Sigmoid colon (tissue), 6 donors: ENCODE measurements at regions not wholly inside any gene's neighbourhood (a gene's known extent, or its start where the extent isn't known, plus 50 kb on each side); places are given as distances from the start of the nearest gene placed in this dataset.

Experiments
- DNase-seq: peaks from one replicate; pipeline ENCODE4 v3.0.0-alpha.2; 2019
- H3K27ac ChIP-seq, 4 donors: fragments of 200-600 bp; sonication (generic); one replicate each; pipeline ENCODE4 v1.5.1; 2016 to 2019; ENCODE audit warnings: mild to moderate bottlenecking in 1 of 4
- H3K27me3 ChIP-seq, 3 donors: fragments of 200-600 bp; sonication (generic); one replicate each; pipeline ENCODE4 v1.5.1; 2019; ENCODE audit warnings: mild to moderate bottlenecking in 1 of 3
- H3K36me3 ChIP-seq, 4 donors: fragments of 200-600 bp; sonication (generic); one replicate each; pipeline ENCODE4 v1.5.1; 2016 to 2019
- H3K4me1 ChIP-seq, 4 donors: fragments of 200-600 bp; sonication (generic); one replicate each; pipeline ENCODE4 v1.5.1; 2017 to 2019
- H3K4me3 ChIP-seq, 4 donors: fragments of 200-600 bp; sonication (generic); one replicate each; pipeline ENCODE4 v1.5.1; 2017 to 2019; ENCODE audit warnings: mild to moderate bottlenecking in 2 of 4, moderate library complexity in 1 of 4
- H3K9me3 ChIP-seq, 4 donors: fragments of 200-600 bp in 3 of 4; sonication (generic) in 3 of 4; one replicate each; pipeline versions ENCODE4 v1.5.1 to v1.6.1; 2013 to 2019
- CTCF ChIP-seq, 4 experiments: fragments of 450-650 bp in 3 of 4; fragments of 200-600 bp in 1 of 4; IDR thresholded peaks; one replicate each; pipeline ENCODE4 v1.5.1; 2016 to 2019; ENCODE audit warnings: antibody characterized with exemption in 4 of 4, mild to moderate bottlenecking in 3 of 4, moderate library complexity in 2 of 4
- EP300 ChIP-seq, 4 donors: sonication (generic); formaldehyde crosslinking; IDR thresholded peaks; one replicate each; pipeline ENCODE4 v1.6.1; 2017; ENCODE audit warnings: antibody characterized with exemption in 4 of 4
- POLR2A ChIP-seq, 2 donors: fragments of 450-650 bp; IDR thresholded peaks; one replicate each; pipeline ENCODE4 v1.6.1; 2016; ENCODE audit warnings: antibody characterized with exemption in 2 of 2, mild to moderate bottlenecking in 2 of 2, moderate library complexity in 2 of 2
- POLR2AphosphoS5 ChIP-seq, 4 donors: sonication (generic); formaldehyde crosslinking; IDR thresholded peaks; one replicate each; pipeline ENCODE4 v1.6.1; 2017; ENCODE audit warnings: antibody characterized with exemption in 4 of 4
- WGBS, 2 donors: extraction: QIAGEN DNeasy Blood & Tissue Kit; methylation state at CpG; one replicate each; pipeline ENCODE4 v1.1.7; 2013; 5-methylcytosine and 5-hydroxymethylcytosine counted together
- intact Hi-C: fragments of 100-400 bp; cut with DNase I; formaldehyde crosslinking; loops from one replicate; pipeline ENCODE4 v1.15.1; 2023
- donor health status: healthy with polysubstance abuse.
- donor health status: healthy.

DNA sequence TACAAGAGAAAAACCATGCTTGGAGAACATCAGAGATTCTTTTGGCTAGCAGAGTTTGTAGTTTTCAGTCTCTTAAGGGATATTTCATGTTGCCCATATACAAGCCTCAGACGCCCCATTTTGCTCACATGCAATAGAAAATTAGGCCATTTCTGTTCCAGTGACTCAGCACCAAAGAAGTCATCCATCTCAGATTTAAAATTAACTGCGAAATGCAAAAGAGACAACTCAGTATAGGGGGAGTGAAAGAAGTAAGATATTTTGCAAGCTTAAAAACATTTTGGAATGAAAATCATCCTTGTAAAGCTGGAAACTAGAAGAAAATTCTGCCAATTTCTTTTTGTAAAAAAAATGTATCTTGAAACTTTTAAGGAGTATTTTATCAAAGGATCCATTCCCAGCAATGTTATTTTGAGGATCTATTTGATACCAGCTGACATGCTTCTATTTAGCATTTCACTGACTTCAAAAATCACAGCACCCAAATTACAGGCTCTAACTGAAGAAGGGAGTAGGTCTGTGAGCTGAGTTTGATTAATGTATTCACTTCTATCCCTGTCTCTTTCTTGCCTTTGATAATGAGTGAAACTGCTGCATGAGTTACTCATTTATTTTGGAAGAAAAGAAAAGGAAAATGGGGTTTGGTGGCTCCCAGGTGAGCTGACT lies 223.7 kb upstream of the SULF2 start:
- TF ChIP-seq CTCF (IDR thresholded peaks at IDR 0.05) (no peak), EP300 (IDR thresholded peaks at IDR 0.05) (no peak), POLR2A (IDR thresholded peaks at IDR 0.05) (no peak), POLR2AphosphoS5 (IDR thresholded peaks at IDR 0.05) (no peak)
- 79 to 81% methylated on average over 2 of the region's 2 CpGs for WGBS, 2 donors
- DNase-seq = no peak
- Histone ChIP-seq H3K9me3 (peaks cover 0 to 6% (median 0%) of the 10 kb centered on the region in 4 donors), H3K27ac (no peak overlapping the region), H3K36me3 (no peaks in the 10 kb centered on the region), H3K4me1 (peaks cover 0 to 6% (median 0%) of the 10 kb centered on the region in 4 donors), H3K4me3 (no peak overlapping the region), H3K27me3 (peaks cover 0 to 7% (median 0%) of the 10 kb centered on the region in 3 donors)
- intact Hi-C loops = loop anchor here (5.0 kb wide), 1 partner anchor 1147 kb away; no protein-coding TSS in a partner anchor

- H3K4me3 ChIP-seq = no peak overlapping the region
- H3K36me3 ChIP-seq = no peaks in the 10 kb centered on the region
- intact Hi-C loops = loop anchor here (5.0 kb wide), 1 partner anchor 1145 kb away; no protein-coding TSS in a partner anchor
- peaks cover 0 to 6% (median 0%) of the 10 kb centered on the region in 4 donors for H3K4me1 ChIP-seq
- TF ChIP-seq POLR2A (IDR thresholded peaks at IDR 0.05) (no peak), EP300 (IDR thresholded peaks at IDR 0.05) (no peak), CTCF (IDR thresholded peaks at IDR 0.05) (no peak), POLR2AphosphoS5 (IDR thresholded peaks at IDR 0.05) (no peak)
- no peak for DNase-seq
- H3K27ac ChIP-seq = no peak overlapping the region
- WGBS, 2 donors = 45 to 68% methylated on average over 5 of the region's 5 CpGs
- H3K27me3 ChIP-seq = peaks cover 0 to 7% (median 0%) of the 10 kb centered on the region in 3 donors
- H3K9me3 ChIP-seq = peaks cover 0 to 6% (median 0%) of the 10 kb centered on the region in 4 donors
Measured at GRCh38 chr20:48007351-48007750, 222.1 kb upstream of the SULF2 start.

DNA sequence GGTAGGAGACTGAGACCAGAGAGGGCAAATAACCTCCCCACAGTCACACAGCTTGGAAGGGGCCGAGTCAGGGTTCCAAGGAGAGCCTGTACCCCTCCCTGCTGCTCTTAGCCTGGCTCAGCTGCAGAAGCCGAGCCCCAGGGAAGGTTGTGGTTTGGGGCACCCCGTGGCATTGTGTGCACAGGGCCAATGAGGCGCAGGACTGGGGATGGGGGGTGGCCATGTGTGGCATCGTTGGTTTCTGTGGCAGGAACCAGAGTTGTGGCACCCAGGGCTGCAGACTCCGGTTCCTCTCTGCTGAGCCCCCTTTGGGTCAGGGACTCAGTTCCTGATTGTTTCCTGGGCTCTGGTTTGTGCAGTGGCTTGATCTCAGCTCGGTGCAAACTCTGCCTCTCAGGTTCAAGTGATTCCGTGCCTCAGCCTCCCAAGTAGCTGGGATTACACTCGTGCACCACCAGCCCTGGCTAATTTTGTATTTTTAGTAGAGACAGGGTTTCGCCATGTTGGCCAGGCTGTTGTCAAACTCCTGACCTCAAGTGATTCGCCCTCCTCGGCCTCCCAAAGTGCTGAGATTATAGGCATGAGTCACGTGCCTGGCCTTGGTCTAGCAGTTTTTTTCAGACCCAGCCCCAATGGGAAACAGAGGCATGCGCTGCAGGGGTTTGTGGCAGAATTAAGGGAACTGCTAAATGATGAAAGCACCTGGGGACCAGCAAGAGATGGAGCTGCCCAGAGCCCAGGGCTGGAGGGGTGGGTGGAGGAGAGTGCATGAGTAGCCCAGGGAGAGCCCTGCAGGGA lies 221.0 kb upstream of the SULF2 start:
- 48 to 61% methylated on average over 14 of the region's 14 CpGs for WGBS, 2 donors
- Histone ChIP-seq H3K27ac (no peak overlapping the region), H3K9me3 (no peaks in the 10 kb centered on the region), H3K4me1 (peaks cover 0 to 6% (median 0%) of the 10 kb centered on the region in 4 donors), H3K27me3 (peaks cover 0 to 7% (median 0%) of the 10 kb centered on the region in 3 donors), H3K36me3 (no peaks in the 10 kb centered on the region), H3K4me3 (no peak overlapping the region)
- DNase-seq = no peak
- intact Hi-C loops = loop anchor here (5.0 kb wide), 1 partner anchor 1144 kb away; no protein-coding TSS in a partner anchor
- TF ChIP-seq POLR2A (IDR thresholded peaks at IDR 0.05) (no peak), CTCF (IDR thresholded peaks at IDR 0.05) (no peak), POLR2AphosphoS5 (IDR thresholded peaks at IDR 0.05) (no peak), EP300 (IDR thresholded peaks at IDR 0.05) (no peak)

GRCh38 chr20:48003021-48003420 lies 217.7 kb upstream of the SULF2 start:
- Histone ChIP-seq H3K9me3 (no peaks in the 10 kb centered on the region), H3K4me3 (no peak overlapping the region), H3K36me3 (no peaks in the 10 kb centered on the region), H3K27me3 (peaks cover 0 to 7% (median 0%) of the 10 kb centered on the region in 3 donors), H3K4me1 (no peaks in the 10 kb centered on the region), H3K27ac (no peak overlapping the region)
- DNase-seq = no peak
- intact Hi-C loops = no loop called here
- TF ChIP-seq POLR2A (IDR thresholded peaks at IDR 0.05) (no peak), CTCF (IDR thresholded peaks at IDR 0.05) (no peak), EP300 (IDR thresholded peaks at IDR 0.05) (no peak), POLR2AphosphoS5 (IDR thresholded peaks at IDR 0.05) (no peak)
- 77 to 81% methylated on average over 2 of the region's 2 CpGs for WGBS, 2 donors
